NCI-H2171 treated with DMSO at 0.1 percent for 48 hours (cell line): ENCODE measurements at regions not wholly inside any gene's neighbourhood (a gene's known extent, or its start where the extent isn't known, plus 50 kb on each side); places are given as distances from the start of the nearest gene placed in this dataset.

ENCODE experiments used
- DNase-seq: peaks from one replicate; lab custom pipeline; 2025; lab: John Stamatoyannopoulos, UW

DNA sequence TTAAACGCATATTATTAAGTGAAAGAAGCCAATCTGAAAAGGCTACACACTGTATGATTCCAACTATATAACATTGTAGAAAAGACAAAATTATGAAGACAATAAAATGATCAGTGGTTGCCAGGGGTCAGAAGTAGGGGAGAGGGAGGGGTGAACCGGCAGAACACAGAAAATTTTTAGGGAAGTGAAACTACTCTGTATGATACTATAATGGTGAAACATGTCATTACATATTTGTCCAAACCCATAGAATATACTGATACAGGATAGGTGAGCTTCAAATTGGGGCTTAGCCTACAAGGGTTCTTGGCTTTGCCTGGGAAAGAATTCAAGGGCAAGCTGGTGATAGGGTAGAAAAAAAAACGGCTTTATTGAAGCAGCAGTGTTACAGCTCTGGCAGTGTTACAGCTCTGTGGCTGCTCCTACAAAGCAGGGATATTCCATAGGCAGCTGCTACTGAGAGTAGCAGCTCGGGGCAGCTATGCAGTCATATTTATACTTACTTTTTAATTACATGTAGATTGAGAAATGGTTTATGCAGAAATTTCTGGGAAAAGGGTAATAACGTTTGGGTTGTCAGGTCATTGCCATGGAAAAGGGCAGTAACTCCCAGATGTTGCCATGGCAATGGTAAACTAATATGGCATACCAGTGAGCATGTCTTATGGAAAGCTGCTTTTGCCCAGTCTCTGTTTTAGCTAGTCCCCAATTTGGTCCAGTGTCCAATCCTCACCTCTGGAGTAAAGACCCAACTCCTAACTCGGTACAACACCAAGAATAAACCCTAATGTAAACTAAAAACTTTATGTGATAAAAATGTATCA, 125.1 kb upstream of the SLC25A36 start:
- no peak for DNase-seq

GRCh38 chr3:140821493-140821892, 120.1 kb upstream of the SLC25A36 start:
- no peak for DNase-seq

DNA sequence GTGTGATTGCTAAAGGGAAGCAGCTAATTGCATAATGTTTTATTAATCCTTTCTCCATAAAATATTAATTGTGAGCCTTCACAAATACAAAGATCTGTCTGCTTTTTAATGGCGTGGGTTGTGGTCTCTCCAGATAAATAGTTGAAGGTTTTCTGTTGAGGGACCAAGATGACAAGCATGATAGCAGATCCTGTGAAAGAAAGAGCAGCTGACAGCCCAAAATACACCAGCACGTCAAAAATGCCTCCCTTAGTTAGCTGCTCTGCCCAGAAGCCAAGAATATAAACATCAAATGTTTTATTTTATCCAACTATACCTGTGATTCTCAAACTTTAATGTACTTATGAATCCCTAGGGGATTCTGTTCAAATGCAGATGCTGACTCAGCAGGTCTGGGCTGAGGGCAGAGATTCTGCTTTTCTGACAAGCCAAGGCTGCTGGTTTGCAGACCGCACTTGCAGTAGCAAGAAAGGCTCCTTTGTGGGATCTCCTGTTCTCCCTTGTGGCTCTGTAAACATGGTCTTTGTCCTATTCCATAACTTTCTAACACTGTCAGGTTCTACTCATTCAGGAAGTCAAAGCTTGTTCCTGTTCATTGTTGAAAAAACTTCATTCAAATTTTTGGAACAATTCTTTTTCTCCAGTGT, 119.1 kb upstream of the SLC25A36 start:
- DNase-seq: no peak

- DNase-seq: no peak
These were observed 118.5 kb upstream of the SLC25A36 start for GRCh38 chr3:140823106-140823505.

DNA sequence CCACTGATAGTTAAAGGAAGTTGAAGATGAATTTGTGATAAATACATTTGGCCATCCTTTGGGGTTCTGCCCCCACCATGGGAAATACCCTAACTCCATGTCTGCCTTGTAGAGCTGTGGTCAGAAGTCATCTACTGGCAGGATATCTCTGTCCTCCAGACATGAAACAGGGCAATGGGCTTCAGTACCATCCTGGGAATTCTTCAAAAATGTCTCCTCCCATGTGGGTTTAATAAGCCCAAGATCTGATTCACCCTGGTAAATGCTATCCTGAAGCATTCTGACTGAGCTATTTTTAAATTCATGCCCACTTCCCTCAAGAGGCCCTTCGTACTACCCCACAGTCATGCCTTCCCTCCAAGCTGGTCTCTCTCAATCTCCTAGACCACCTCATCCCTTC, 113.7 kb upstream of the SLC25A36 start:
- DNase-seq: no peak

DNA sequence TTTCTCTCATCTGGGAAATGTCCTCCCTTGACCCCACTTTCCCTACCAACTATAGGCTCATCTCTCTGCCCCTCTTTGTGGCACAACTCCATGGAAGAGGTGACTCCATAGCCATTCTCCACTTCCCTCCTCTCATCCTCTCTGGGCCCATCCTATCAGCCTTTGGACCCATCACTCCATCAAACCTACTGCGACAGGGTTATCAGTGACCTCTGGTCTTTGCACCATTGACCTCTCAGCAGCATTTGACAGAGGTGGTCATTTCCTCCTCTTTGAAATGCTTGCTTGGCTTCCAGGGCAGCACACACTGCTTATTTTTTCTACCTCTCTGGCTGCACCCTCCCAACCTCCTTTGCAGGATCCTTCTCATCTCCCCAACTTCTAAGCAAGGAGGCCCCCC, 113.1 kb upstream of the SLC25A36 start:
- no peak for DNase-seq

DNA sequence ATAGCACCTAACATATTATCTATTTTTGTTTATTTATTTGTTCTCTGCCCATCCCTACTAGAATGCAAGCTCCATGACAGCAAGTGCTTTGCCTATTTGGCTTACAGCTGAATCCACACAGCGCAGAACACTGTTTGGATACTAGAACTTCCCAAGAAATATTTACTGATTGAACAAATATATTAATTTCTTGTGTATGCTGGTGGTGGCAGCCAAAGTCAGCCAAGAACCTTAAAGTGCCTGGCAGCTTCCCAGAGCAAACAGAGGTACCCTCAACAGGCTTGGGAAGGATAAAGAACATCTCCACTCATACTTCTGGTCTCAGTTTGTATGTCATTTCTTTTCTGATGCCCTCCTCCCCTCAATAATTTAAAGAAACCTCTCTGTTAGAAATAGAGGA, 111.8 kb upstream of the SLC25A36 start:
- DNase-seq: no peak

GRCh38 chr3:140830391-140830790, 111.2 kb upstream of the SLC25A36 start:
- DNase-seq: peak; percentile 61

DNA sequence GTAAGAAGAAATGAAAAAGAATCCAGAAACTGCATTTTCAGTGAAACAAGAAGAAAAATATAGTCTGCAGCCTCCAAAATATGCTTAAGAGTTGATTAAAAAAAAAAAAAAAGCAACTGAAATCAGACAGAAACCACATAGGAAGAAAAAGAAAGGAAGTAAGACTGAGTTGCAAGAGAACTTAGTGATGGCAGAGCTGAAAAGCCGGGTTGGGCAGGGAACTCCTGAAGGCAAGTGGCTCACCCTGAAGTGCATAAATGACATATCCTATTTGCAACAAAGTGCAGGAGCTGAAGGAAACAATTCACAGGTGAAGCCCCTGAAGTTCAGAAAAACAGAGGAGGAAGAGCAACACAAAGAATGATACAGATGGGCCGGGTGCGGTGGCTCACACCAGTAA, 108.8 kb upstream of the SLC25A36 start:
- no peak for DNase-seq

DNA sequence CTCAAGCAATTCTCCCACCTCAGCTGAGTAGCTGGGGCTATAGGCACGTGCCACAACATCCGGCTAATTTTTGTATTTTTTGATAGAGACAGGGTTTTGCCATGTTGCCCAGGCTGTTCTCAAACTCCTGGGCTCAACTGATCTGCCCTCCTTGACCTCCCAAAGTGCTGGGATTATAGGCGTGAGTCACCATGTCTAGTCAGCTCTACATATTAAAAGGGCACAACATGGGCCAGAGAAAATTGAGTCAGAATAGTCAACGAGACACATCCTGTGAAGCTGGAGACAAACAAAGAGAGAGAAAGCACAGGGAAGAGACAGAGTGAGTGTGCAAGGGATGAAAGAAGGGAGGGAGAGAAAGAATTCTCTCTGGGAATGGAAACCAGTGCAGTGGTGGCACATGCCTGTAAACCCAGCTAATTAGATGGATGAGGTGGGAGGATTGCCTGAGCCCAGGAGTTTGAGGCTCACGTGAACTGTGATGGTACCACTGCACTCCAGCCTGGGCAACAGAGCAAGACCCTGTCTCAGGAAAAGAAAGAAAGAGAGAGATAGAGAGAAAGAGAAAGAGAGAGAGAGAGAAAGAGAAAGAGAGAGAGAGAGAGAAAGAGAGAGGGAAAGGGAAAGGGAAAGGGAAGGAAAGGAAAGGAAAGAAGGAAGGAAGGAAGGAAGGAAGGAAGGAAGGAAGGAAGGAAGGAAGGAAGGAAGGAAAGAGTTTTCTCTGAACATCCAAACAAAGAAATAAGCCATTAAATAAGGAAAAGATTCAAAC, 107.2 kb upstream of the SLC25A36 start:
- no peak for DNase-seq

- no peak for DNase-seq
These were observed 98.5 kb upstream of the SLC25A36 start for GRCh38 chr3:140842984-140843649.

DNA sequence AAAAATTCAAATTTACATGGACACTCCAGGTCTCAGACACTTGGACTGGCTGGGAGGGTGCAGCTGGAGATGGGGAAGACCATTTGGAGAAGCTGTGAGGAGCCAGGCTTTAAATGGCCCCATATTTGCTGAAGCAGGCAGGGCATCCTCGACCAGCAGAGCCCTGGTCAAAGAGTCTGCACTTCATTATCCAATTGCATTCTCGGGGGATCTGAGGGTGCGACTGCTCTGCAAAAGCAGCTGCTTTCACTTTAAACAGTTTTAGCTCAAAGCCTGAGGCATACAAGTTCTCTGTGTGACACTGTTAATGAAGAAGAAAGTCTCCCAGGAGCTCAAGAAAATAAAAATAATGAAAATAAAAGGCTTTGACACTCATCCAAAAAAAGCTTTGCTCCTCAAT, 98.0 kb upstream of the SLC25A36 start:
- no peak for DNase-seq

DNA sequence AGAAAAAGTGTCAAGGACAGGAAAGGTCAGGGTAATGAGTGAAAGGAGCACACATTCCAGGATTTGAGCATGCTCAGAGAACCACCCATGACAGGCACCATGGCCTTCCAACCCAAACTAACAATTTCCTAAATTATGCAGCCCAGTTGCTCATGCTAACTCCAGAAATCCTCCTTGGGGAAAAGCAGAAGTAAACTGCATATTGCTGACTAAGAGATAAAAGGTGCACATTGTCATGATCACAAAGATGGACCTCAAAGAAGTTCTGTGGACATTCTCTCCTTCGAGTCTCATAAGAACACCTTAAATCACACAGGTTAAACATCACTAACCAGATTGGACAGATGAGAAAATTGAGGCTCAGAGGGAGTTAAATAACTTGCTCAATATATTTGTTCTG, 97.6 kb upstream of the SLC25A36 start:
- DNase-seq: no peak

DNA sequence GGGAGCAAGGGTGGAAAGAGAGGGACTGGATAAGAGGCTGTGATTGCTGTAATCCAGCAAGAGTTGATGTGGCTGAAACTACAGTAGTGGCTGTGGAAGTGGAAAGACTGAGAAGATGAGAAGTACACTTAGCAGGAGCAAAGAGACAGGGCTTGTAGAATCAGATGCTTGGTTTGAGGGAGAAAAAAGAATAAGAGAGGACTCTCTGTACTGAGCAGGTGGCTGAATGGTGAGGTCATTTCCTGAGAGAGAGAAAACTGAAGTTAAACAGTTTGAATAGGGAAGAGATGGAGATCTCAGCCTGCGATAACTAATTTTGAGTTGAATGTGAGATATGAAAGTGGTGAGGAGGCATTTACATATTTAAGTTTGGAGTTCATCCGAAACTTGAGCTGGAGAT, 95.8 kb upstream of the SLC25A36 start:
- DNase-seq: no peak

- DNase-seq: peak; percentile 38
These were observed 93.0 kb upstream of the SLC25A36 start for GRCh38 chr3:140848666-140849065.

- no peak for DNase-seq
These were observed 91.3 kb upstream of the SLC25A36 start for GRCh38 chr3:140850210-140850955.

DNA sequence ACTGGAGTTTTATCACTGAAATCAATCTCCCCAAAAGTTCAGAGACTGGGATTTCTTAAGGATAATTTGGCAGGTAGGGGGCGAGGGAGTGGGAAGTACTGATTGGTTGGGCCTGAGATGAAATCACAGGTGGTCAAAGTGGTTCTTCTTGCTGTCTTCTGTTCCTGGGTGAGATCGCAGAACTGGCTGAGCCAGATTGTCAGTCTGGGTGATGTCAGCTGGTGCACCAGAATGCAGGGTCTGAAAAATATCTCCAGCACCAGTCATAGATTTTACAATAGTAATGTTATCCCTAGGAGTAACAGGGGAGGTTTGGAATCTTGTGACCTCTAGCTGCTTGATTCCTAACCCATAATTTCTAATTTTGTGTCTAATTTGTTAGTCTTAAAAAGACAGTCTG, 86.7 kb upstream of the SLC25A36 start:
- no peak for DNase-seq

- DNase-seq: no peak
These were observed 84.7 kb upstream of the SLC25A36 start for GRCh38 chr3:140856905-140857304.

- DNase-seq: no peak
These were observed 83.6 kb upstream of the SLC25A36 start for GRCh38 chr3:140857993-140858392.

DNA sequence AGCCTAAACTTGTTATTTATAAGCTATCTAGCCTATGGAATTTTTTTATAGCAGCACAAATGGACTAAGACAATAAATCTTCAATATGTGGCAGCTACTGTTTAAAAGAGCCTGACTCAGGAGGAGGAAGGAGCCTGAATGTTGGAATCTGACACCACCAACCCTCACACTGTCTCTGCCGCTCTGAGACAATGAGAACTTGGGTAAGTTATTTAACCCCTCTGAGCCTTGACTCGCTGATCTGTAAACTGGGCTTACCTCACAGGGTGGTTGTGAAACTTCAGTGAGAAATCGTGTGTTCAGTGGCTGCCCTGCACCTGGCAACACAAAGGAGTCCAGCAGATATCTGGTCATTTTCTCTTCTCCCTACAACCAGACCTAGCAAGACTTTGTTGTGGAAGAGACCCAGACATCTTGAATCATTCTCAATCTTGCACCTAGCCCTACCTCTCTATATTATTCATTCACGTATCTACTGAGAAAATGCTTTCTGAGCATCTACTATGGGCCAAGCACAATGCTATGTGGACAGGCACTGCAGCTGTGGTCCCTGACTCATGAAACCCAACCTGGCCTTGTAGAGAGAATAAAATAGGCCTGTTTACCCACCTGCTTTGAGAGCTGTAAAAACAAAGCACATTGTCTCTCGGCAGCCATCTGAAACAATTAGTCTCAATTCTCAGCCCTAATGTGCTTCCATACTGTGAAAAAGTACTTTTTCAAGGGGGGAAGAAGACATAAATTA, 81.9 kb upstream of the SLC25A36 start:
- no peak for DNase-seq

- DNase-seq: peak; percentile 81
These were observed 78.0 kb upstream of the SLC25A36 start for GRCh38 chr3:140863580-140864009.
